Liver (tissue), 8 donors: ENCODE measurements at regions not wholly inside any gene's neighbourhood (a gene's known extent, or its start where the extent isn't known, plus 50 kb on each side); places are given as distances from the start of the nearest gene placed in this dataset.

Source experiments
- DNase-seq: peaks from one replicate; pipeline ENCODE4 v3.0.0-alpha.2; 2017; ENCODE audit warnings: low spot score
- H3K27ac ChIP-seq, 2 donors: one replicate each; pipeline ENCODE4 v1.7.0; 2013; ENCODE audit warnings: inconsistent platforms in 2 of 2, low read length in 2 of 2, control low read depth in 1 of 2, low read depth in 1 of 2, mild to moderate bottlenecking in 1 of 2
- H3K27me3 ChIP-seq, 4 donors: one replicate each; pipeline versions ENCODE4 v1.6.1 to v1.7.0; 2013; ENCODE audit warnings: low read length in 3 of 4, inconsistent platforms in 1 of 4, mild to moderate bottlenecking in 1 of 4, moderate library complexity in 1 of 4; ENCODE audit not compliant: control insufficient read depth in 4 of 4, insufficient read depth in 4 of 4
- H3K36me3 ChIP-seq, 4 donors: one replicate each; pipeline versions ENCODE4 v1.6.1 to v1.7.0; 2013; ENCODE audit warnings: low read length in 3 of 4, mild to moderate bottlenecking in 3 of 4, low read depth in 1 of 4, moderate library complexity in 1 of 4; ENCODE audit not compliant: control insufficient read depth in 4 of 4, insufficient read depth in 3 of 4
- H3K4me1 ChIP-seq, 4 donors: one replicate each; pipeline versions ENCODE4 v1.6.1 to v1.7.0; 2013; ENCODE audit warnings: low read length in 3 of 4, mild to moderate bottlenecking in 3 of 4, moderate library complexity in 1 of 4; ENCODE audit not compliant: control insufficient read depth in 4 of 4, insufficient read depth in 4 of 4
- H3K4me3 ChIP-seq, 3 donors: one replicate each; pipeline versions ENCODE4 v1.6.1 to v1.7.0; 2013; ENCODE audit warnings: low read length in 3 of 3, control low read depth in 1 of 3, low read depth in 1 of 3, mild to moderate bottlenecking in 1 of 3
- H3K9ac ChIP-seq, 2 donors: one replicate each; pipeline ENCODE4 v1.7.0; 2013; ENCODE audit warnings: low read length in 2 of 2, mild to moderate bottlenecking in 2 of 2, moderate library complexity in 2 of 2, control low read depth in 1 of 2, low read depth in 1 of 2
- H3K9me3 ChIP-seq, 4 donors: one replicate each; pipeline versions ENCODE4 v1.6.1 to v1.7.0; 2013; ENCODE audit warnings: low read length in 3 of 4; ENCODE audit not compliant: control insufficient read depth in 4 of 4
- CTCF ChIP-seq: fragments of 150-350 bp; IDR thresholded peaks from 2 replicates; pipeline ENCODE4 v1.5.1; 2017; ENCODE audit warnings: improper control_type of control experiment, low read depth, low read length; ENCODE audit not compliant: missing input control
- FOXA1 ChIP-seq: IDR thresholded peaks from 2 replicates; pipeline ENCODE4 v1.6.1; 2016; ENCODE audit warnings: antibody characterized with exemption
- FOXA2 ChIP-seq: IDR thresholded peaks from 2 replicates; pipeline ENCODE4 v1.6.1; 2016; ENCODE audit warnings: antibody characterized with exemption
- HNF4A ChIP-seq, 2 donors: conservative IDR thresholded peaks; 2 replicates each; pipeline ENCODE4 v1.6.1; 2016; ENCODE audit warnings: antibody characterized with exemption in 2 of 2, mild to moderate bottlenecking in 2 of 2
- HNF4G ChIP-seq: IDR thresholded peaks from 2 replicates; pipeline ENCODE4 v1.6.1; 2016; ENCODE audit warnings: antibody characterized with exemption
- JUND ChIP-seq, 2 donors: IDR thresholded peaks; 2 replicates each; pipeline ENCODE4 v1.6.1; 2016; ENCODE audit warnings: antibody characterized with exemption in 2 of 2
- MAX ChIP-seq: IDR thresholded peaks from 2 replicates; pipeline ENCODE4 v1.6.1; 2016; ENCODE audit warnings: antibody characterized with exemption
- NR2F2 ChIP-seq: IDR thresholded peaks from 2 replicates; pipeline ENCODE4 v1.6.1; 2016; ENCODE audit warnings: antibody characterized with exemption
- RAD21 ChIP-seq, 2 donors: IDR thresholded peaks; 2 replicates each; pipeline ENCODE4 v1.6.1; 2016; ENCODE audit warnings: antibody characterized with exemption in 2 of 2, mild to moderate bottlenecking in 2 of 2
- RXRA ChIP-seq, 2 donors: IDR thresholded peaks; 2 replicates each; pipeline ENCODE4 v1.6.1; 2017 to 2018; ENCODE audit warnings: antibody characterized with exemption in 2 of 2, mild to moderate bottlenecking in 1 of 2
- SP1 ChIP-seq: IDR thresholded peaks from 2 replicates; pipeline ENCODE4 v1.6.1; 2018; ENCODE audit warnings: antibody characterized with exemption, mild to moderate bottlenecking
- TAF1 ChIP-seq: conservative IDR thresholded peaks from 2 replicates; pipeline ENCODE4 v1.6.1; 2016; ENCODE audit warnings: antibody characterized with exemption, mild to moderate bottlenecking
- YY1 ChIP-seq: IDR thresholded peaks from 2 replicates; pipeline ENCODE4 v1.6.1; 2016; ENCODE audit warnings: antibody characterized with exemption, mild to moderate bottlenecking
- WGBS: extraction: QIAGEN DNeasy Blood & Tissue Kit; methylation state at CpG from one replicate; pipeline ENCODE4 v1.1.7; 2013; 5-methylcytosine and 5-hydroxymethylcytosine counted together
- TF ChIP-seq, protein P1 (sequence below): IDR thresholded peaks from 2 replicates; pipeline ENCODE4 v1.6.1; 2016; ENCODE audit warnings: antibody characterized with exemption
- TF ChIP-seq, protein P2 (sequence below): IDR thresholded peaks from 2 replicates; pipeline ENCODE4 v1.6.1; 2016; ENCODE audit warnings: antibody characterized with exemption
- TF ChIP-seq, protein P3 (sequence below): IDR thresholded peaks from 2 replicates; pipeline ENCODE4 v1.6.1; 2016; ENCODE audit warnings: antibody characterized with exemption, mild to moderate bottlenecking
- donor health status: healthy.
- donor health status: healthy.
- donor health status: healthy.
- donor health status: healthy.
- donor health status: healthy.

GRCh38 chr12:127729381-127729780 is 537.6 kb upstream of the TMEM132C start (continued):
- TF ChIP-seq, protein P1, sequence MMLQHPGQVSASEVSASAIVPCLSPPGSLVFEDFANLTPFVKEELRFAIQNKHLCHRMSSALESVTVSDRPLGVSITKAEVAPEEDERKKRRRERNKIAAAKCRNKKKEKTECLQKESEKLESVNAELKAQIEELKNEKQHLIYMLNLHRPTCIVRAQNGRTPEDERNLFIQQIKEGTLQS = no peak
- TF ChIP-seq, protein P2, sequence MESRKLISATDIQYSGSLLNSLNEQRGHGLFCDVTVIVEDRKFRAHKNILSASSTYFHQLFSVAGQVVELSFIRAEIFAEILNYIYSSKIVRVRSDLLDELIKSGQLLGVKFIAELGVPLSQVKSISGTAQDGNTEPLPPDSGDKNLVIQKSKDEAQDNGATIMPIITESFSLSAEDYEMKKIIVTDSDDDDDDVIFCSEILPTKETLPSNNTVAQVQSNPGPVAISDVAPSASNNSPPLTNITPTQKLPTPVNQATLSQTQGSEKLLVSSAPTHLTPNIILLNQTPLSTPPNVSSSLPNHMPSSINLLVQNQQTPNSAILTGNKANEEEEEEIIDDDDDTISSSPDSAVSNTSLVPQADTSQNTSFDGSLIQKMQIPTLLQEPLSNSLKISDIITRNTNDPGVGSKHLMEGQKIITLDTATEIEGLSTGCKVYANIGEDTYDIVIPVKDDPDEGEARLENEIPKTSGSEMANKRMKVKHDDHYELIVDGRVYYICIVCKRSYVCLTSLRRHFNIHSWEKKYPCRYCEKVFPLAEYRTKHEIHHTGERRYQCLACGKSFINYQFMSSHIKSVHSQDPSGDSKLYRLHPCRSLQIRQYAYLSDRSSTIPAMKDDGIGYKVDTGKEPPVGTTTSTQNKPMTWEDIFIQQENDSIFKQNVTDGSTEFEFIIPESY = no peak
- TF ChIP-seq YY1 (no peak), HNF4A (conservative IDR thresholded peaks at IDR 0.05) (no peak), TAF1 (no peak)

GRCh38 chr12:127731657-127732056 is 535.3 kb upstream of the TMEM132C start:
- Histone ChIP-seq H3K9ac (no peak overlapping the region), H3K4me1 (no peaks in the 10 kb centered on the region), H3K36me3 (no peaks in the 10 kb centered on the region), H3K9me3 (no peaks in the 10 kb centered on the region), H3K27ac (no peak overlapping the region), H3K4me3 (no peak overlapping the region), H3K27me3 (no peaks in the 10 kb centered on the region)
- DNase-seq = no peak
- TF ChIP-seq RXRA (IDR thresholded peaks at IDR 0.05) (no peak), MAX (no peak), JUND (IDR thresholded peaks at IDR 0.05) (no peak)
- TF ChIP-seq, protein P2 = no peak
- WGBS = 67% methylated on average over 7 of the region's 7 CpGs

GRCh38 chr12:127742231-127742630 is 524.7 kb upstream of the TMEM132C start:
- H3K27me3 ChIP-seq = peaks cover 0 to 2% (median 0%) of the 10 kb centered on the region in 4 donors
- no peak overlapping the region for H3K27ac ChIP-seq
- no peak overlapping the region for H3K4me3 ChIP-seq
- DNase-seq = no peak
- no peaks in the 10 kb centered on the region for H3K4me1 ChIP-seq
- no peaks in the 10 kb centered on the region for H3K36me3 ChIP-seq
- WGBS = 86% methylated on average over 8 of the region's 8 CpGs
- H3K9me3 ChIP-seq = no peaks in the 10 kb centered on the region
- TF ChIP-seq FOXA1 (no peak), RAD21 (IDR thresholded peaks at IDR 0.05) (no peak), JUND (IDR thresholded peaks at IDR 0.05) (no peak), MAX (no peak), NR2F2 (no peak), TAF1 (no peak), RXRA (IDR thresholded peaks at IDR 0.05) (no peak), HNF4A (conservative IDR thresholded peaks at IDR 0.05) (no peak), FOXA2 (no peak), YY1 (no peak), SP1 (no peak), HNF4G (no peak), CTCF (no peak)
- TF ChIP-seq, protein P1 = no peak
- TF ChIP-seq, protein P3, sequence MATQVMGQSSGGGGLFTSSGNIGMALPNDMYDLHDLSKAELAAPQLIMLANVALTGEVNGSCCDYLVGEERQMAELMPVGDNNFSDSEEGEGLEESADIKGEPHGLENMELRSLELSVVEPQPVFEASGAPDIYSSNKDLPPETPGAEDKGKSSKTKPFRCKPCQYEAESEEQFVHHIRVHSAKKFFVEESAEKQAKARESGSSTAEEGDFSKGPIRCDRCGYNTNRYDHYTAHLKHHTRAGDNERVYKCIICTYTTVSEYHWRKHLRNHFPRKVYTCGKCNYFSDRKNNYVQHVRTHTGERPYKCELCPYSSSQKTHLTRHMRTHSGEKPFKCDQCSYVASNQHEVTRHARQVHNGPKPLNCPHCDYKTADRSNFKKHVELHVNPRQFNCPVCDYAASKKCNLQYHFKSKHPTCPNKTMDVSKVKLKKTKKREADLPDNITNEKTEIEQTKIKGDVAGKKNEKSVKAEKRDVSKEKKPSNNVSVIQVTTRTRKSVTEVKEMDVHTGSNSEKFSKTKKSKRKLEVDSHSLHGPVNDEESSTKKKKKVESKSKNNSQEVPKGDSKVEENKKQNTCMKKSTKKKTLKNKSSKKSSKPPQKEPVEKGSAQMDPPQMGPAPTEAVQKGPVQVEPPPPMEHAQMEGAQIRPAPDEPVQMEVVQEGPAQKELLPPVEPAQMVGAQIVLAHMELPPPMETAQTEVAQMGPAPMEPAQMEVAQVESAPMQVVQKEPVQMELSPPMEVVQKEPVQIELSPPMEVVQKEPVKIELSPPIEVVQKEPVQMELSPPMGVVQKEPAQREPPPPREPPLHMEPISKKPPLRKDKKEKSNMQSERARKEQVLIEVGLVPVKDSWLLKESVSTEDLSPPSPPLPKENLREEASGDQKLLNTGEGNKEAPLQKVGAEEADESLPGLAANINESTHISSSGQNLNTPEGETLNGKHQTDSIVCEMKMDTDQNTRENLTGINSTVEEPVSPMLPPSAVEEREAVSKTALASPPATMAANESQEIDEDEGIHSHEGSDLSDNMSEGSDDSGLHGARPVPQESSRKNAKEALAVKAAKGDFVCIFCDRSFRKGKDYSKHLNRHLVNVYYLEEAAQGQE = no peak
- no peak overlapping the region for H3K9ac ChIP-seq
